ENCODE measurements at regions not wholly inside any gene's neighbourhood (a gene's known extent, or its start where the extent isn't known, plus 50 kb on each side); places are given as distances from the start of the nearest gene placed in this dataset.

- Mint-ChIP-seq H3K9me3 (peaks cover 11% of the 10 kb centered on the region), H3K27ac (no peak overlapping the region), H3K36me3 (ENCODE audit: low read depth) (peaks cover 10% of the 10 kb centered on the region), H3K27me3 (ENCODE audit: insufficient read depth) (peaks cover 1% of the 10 kb centered on the region; the same call in 1 of the 2 replicates), H3K4me3 (no peak overlapping the region), H3K4me1 (ENCODE audit: low read depth) (peaks cover 35% of the 10 kb centered on the region)
- TF ChIP-seq CTCF (IDR thresholded peaks at IDR 0.05), result no peak
- DNase-seq, result peak; percentile 50
Measured at GRCh38 chr12:93243689-93244513, 133.8 kb upstream of the NUDT4 start.

GRCh38 chr12:93244514-93245077 lies 133.1 kb upstream of the NUDT4 start:
- Mint-ChIP-seq H3K4me1 (ENCODE audit: low read depth) (peaks cover 42% of the 10 kb centered on the region), H3K4me3 (no peak overlapping the region), H3K36me3 (ENCODE audit: low read depth) (peaks cover 7% of the 10 kb centered on the region), H3K27me3 (ENCODE audit: insufficient read depth) (peaks cover 1% of the 10 kb centered on the region; the same call in 1 of the 2 replicates), H3K27ac (no peak overlapping the region), H3K9me3 (peaks cover 8% of the 10 kb centered on the region)
- no peak for DNase-seq
- no peak for TF ChIP-seq CTCF (IDR thresholded peaks at IDR 0.05)

- peaks cover 48% of the 10 kb centered on the region for H3K4me1 Mint-ChIP-seq (ENCODE audit: low read depth)
- no peak overlapping the region for H3K27ac Mint-ChIP-seq
- H3K4me3 Mint-ChIP-seq, result no peak overlapping the region
- TF ChIP-seq CTCF (IDR thresholded peaks at IDR 0.05), result no peak
- H3K36me3 Mint-ChIP-seq (ENCODE audit: low read depth), result no peaks in the 10 kb centered on the region
- no peak for DNase-seq
- peaks cover 1% of the 10 kb centered on the region; the same call in 1 of the 2 replicates for H3K27me3 Mint-ChIP-seq (ENCODE audit: insufficient read depth)
- no peaks in the 10 kb centered on the region for H3K9me3 Mint-ChIP-seq
Measured at GRCh38 chr12:93245543-93245942, 132.2 kb upstream of the NUDT4 start.

GRCh38 chr12:93247313-93247991 lies 130.3 kb upstream of the NUDT4 start:
- Mint-ChIP-seq H3K4me3 (no peak overlapping the region), H3K4me1 (ENCODE audit: low read depth) (peaks cover 48% of the 10 kb centered on the region), H3K9me3 (no peaks in the 10 kb centered on the region), H3K36me3 (ENCODE audit: low read depth) (no peaks in the 10 kb centered on the region; the same call in 1 of the 2 replicates), H3K27me3 (ENCODE audit: insufficient read depth) (peaks cover 1% of the 10 kb centered on the region; the same call in 1 of the 2 replicates), H3K27ac (no peak overlapping the region)
- no peak for TF ChIP-seq CTCF (IDR thresholded peaks at IDR 0.05)
- DNase-seq, result no peak

- H3K27me3 Mint-ChIP-seq (ENCODE audit: insufficient read depth), result no peaks in the 10 kb centered on the region
- H3K27ac Mint-ChIP-seq, result no peak overlapping the region
- H3K36me3 Mint-ChIP-seq (ENCODE audit: low read depth), result peaks cover 16% of the 10 kb centered on the region
- no peak overlapping the region for H3K4me3 Mint-ChIP-seq
- no peak for DNase-seq
- TF ChIP-seq CTCF (IDR thresholded peaks at IDR 0.05), result no peak
- peaks cover 22% of the 10 kb centered on the region for H3K9me3 Mint-ChIP-seq
- peaks cover 42% of the 10 kb centered on the region for H3K4me1 Mint-ChIP-seq (ENCODE audit: low read depth)
Measured at GRCh38 chr12:93252221-93252620, 125.5 kb upstream of the NUDT4 start.
